ENCODE measurements at regions not wholly inside any gene's neighbourhood (a gene's known extent, or its start where the extent isn't known, plus 50 kb on each side); places are given as distances from the start of the nearest gene placed in this dataset.

DNA sequence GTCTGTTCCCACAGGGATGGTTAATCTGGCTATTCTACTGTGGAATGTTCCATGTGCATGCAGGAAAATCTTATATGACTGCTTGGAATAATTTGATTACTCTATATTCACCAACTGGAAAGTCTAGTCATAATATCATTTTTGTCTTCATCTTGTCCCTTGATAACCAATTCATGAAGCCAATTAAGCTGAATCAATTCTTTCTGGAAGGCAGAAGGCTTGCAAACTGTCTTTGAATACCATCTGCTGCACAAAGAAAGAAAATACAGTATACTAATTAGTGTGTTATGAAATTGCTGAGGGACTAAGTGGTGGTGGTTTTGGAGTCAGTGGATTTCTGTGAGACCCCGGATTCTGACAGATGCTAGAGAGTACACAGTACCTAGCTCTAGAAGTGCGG lies 546.5 kb upstream of the MIS18BP1 start:
- TF ChIP-seq POLR2A (IDR thresholded peaks at IDR 0.05; ENCODE audit: low read length) (no peak), GATA1 (IDR thresholded peaks at IDR 0.05; ENCODE audit: low read depth, low read length) (no peak)

All from erythroblast (primary cell).